Kidney glomerular epithelial cell (primary cell): ENCODE measurements at regions not wholly inside any gene's neighbourhood (a gene's known extent, or its start where the extent isn't known, plus 50 kb on each side); places are given as distances from the start of the nearest gene placed in this dataset.

ENCODE experiments used
- DNase-seq: peaks from one replicate; lab custom pipeline; 2025; lab: John Stamatoyannopoulos, UW

DNA sequence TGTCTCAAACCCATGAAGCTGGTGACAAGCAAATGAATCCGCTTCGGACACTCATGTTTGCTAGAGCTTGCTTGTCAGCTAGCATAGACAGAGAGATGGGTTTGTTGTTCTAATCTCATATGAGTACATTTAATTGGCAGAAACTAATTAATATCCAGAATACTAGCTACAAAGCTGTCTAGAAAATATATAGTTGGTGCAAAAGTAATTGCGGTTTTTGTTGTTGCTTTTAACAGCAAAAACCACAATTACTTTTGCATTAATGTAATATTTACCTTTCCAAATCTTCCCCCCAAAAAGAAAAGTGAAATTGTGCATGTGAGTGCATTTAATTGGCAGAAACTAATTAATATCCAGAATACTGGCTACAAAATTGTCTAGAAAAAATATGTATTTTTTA lies 1115.2 kb downstream of the TDRD15 start:
- DNase-seq, result no peak

DNA sequence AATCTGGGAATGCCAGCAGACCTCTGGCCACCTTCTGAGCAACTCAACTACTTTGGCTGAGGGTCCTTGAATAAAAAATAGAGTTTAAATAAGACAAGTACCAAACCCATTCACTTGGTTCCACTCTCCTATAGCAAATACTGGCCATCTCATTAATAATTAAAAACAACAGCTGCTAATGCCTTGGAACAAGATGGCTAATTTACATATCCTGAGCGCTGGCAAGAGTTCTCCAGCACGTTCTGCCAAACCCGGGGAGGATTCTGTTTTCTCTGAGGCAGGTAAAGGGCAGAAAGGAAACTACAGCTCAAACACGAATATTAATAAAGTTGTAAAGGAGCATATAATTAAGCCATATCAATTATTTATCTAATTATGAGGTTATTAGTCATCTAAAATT lies 1123.7 kb downstream of the TDRD15 start:
- no peak for DNase-seq

DNA sequence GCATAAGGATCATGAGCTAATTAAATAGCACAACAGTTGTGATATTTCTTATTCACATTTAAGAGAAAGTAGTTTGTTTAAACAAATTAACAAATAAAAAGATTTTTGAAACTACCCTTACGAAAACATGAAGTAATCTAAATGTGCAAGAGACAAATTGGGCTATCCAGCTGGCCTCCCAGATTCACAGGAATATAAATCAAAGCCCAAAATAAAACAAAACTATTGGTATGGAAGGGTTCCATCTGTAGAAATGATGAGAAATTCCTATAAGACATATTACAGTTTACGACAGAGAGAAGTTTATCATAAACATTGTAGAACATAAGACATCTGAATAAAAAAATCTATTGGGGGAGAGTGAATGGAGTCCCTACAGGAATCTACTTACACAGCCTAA lies 1125.1 kb downstream of the TDRD15 start:
- no peak for DNase-seq

DNA sequence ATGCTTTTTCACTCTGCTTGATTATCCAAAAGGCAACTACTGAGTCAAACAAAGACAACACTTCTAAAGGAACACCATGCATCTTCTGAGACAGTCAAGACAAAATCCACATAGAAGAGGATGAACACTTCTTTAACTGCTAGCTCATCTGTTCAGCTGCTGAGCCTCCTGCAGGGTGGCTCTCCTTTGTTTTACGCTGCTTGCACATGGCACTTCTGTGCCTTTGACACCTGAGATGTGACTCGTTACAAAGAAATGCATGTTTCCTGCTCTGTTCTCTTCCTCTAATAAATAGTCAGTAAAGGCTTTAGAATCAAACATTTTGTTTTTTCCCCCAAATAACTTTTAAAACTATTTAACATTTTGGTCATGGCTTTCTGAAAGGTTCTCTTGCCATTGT lies 1129.4 kb downstream of the TDRD15 start:
- no peak for DNase-seq

DNA sequence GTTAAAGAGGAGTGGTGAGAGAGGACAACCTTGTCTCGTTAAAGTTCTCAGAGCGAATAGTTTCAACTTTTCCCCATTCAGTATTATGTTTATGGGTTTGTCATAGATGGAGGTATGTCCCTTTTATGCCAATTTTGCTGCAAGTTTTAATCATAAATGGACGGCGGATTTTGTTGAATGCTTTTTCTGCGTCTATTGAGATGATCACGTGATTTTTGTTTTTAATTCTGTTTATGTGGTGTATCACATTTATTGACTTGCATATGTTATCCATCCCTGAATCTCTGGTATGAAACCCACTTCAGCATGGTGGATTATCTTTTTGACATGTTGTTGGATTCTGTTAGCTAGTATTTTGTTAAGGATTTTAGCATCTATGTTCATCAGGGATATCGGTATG lies 1123.8 kb upstream of the KLHL29 start:
- no peak for DNase-seq

DNA sequence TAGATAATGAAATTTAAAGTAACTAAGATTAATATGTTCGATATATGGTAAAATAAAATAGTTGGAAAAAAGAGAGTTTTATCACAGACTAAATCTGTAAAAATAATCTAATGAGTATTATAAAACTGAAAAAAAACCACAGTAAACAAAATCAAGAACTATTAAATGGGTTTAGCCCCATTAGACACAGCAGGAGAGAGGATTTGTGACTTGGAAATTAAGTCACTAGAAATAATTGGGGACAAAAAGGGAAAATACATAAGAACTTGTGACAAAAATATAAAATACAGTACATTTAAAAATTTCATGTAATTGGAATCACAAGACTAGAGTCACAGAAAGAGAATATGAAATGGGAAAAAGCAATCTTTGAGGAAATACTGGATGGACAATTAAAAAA lies 1114.6 kb upstream of the KLHL29 start:
- DNase-seq, result no peak

DNA sequence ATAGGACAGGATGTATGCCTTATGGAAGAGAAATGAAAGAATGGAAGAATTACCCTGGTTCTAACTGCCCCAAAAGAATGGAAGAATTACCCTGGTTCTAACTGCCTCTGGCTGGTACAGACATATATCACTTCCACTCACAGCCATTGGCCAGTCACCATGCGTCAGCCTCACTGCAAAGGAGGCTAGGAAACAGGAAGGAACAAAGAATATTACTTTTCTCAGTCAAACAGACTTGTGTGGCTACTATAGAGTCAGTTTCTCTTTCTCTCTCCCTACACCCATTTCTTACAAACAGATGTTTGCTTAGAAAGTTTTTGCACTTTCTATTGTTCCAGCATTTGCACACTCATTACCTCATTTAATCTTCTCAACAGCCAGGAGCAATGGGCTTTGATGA lies 1111.1 kb upstream of the KLHL29 start:
- no peak for DNase-seq

DNA sequence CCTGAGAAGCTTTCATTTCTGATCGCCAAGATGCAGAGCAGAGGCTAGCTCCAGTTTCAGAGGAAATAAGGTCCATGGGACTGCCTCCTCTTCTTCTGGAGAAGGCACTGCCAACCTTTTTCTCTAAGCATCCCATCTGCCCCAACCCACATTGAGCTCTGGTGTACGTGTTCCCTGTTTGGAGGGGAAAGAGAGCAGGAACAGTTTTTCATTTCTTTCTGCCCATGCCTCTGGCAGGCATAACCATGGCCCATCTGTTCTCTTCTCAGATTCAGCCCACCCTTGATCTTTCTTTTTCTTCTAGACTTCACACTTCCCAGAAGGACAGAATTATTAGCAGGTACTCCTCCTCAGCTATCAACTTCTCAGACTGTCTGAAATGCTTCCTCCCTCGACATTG lies 1110.3 kb upstream of the KLHL29 start:
- DNase-seq, result no peak

DNA sequence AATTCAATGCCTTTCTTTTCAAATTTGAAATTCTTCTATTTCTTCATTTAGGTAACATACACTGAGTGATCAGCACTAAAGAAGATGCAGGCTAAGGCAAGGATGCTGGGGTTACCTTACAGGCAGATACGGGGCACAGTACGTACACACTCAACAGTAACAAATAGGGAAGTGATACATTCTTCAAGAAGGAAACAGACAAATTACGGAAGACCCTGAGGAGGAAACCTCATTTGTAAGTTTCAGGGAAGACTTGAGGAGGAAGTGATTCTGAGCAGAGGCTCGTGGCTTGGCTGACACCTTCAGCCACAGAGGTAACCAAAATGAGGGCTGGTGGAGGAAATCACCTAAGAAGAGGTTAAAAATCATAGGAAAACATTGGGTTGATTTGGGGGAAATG lies 1108.3 kb upstream of the KLHL29 start:
- DNase-seq, result no peak

DNA sequence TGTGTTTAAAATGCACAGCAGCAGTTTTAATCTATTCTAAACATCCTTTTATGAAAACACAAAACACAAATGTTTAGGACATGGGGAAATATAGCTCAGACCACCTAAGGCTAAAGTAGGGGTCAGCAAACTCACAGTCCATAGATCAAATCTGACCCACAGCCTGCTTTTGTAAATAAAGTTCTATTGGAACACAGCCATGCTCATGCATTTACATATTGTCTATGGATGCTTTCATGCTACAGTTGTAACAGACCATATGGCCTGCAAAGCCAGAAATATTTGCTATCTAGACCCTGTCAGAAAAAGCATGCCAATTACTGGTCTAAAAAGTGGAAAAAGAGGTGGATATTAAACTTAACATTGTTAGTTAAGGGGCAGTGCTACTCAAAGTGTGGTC lies 1105.4 kb upstream of the KLHL29 start:
- no peak for DNase-seq

DNA sequence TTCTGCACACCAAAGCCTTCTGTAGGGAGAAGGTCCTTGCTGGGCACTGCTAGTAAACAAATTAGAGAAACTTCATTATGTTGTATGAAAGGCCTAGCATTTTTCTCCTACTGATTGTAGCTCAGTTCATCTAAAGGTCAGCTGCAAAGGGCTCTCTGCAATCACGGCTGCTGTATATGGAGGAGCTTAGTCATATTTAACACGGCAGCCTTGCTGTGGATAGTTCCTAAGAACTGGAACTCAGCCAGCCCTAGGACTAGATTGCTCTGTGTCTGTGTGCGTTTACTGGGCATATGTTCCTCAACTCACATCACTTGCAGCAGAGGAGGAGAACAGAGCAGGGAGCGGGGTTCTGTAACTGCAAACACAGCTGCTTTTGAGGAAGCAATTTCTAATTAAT lies 1103.9 kb upstream of the KLHL29 start:
- no peak for DNase-seq

DNA sequence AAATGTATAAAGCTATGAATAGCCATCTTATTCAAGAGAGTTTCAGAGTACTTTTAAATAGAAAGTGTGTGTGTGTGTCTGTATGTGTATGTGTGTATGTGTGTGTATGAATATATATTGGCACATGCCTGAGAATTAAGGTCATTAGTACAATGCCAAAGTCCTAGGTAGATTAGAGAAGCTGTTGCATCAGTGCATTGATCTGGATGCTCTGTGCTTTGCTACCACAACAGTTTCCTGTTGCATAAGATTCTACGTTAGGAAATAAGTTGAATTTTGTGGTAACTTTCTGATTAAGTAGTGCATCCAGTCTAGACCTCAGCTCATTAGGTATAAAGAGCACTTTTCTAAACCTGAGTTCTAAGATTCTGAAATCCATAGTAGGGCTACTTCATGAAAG lies 1102.8 kb upstream of the KLHL29 start:
- no peak for DNase-seq

DNA sequence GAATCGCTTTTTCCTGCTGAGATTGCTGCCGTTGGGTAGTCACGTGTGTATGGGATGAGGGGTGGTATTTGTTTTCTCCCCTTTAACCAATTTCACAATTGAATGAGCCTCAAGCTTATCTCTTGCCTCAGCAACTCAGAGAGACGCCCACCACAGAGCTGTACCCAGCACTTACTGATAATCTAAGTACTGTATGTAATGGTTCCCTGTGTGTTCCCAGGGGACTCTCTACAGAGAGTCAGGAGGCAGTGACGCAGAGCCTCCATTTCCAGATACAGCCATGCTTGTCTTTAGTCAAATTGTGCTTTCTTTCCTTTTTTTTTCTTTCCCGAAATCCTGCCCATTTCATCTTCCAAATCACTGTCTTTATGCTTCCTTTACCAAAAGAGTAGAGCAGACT lies 1102.1 kb upstream of the KLHL29 start:
- no peak for DNase-seq

DNA sequence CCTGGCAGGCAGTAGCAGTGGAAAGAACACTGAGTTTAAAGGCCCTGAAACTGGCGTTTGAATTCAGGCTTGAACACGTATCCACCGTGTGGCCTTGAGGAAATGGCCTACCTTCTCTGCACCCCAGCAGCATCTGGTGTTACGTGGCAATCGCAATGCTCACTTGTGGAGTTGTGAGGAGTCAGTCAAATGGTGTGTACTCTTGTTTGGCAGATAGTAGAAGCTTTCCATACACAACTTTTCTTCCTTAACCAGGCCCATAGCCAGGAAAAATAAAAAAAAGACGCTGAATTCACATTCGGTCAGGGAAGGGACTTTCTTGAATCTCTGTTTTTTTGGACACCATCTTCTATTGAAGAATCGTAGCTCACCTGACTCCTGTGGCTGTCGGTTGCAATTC lies 1101.5 kb upstream of the KLHL29 start:
- no peak for DNase-seq

DNA sequence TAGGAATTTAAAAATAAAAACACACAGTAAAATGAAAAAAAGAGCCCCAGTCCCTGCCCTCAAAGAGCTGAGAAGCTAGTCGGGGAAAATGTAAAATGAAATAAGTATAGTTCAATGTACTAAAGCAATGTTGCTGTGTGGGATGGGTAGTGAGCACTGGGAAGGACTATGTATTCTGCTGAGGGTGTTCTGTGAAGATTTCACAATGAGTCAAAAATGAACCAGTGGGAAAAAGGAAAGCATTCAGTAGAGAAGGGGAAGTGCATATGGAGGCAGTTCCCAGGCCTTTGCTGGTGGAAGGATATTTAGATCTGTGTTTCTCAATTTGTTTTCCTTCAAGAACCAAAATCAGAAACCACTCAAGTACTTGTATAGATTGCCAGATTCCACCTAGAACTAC lies 1094.7 kb upstream of the KLHL29 start:
- no peak for DNase-seq

DNA sequence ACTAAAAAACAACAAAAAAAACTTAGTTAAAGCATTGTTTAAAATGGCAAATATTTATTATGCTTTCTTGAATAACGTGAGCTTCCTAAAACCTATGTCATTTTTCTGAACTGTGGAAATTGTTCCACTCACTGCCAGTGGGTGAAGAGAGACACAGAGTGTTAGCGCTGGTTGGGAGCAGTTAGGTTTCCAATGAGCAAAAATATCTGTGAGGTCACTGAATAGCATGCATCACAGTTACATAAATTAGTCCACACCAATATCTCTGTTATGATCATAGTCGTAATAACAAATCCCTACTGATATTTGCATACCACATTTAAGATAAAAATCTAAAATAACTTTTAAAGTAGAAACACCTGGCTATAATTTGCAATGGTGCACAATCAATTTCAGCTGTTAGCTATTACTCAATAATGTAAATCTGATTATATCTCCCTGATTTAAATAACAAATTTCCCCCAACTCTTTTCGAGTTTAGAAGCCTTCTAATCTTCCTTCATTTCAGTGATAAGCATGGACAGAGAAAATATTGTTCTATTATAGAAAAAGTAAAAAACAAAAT lies 1094.0 kb upstream of the KLHL29 start:
- DNase-seq, result no peak

DNA sequence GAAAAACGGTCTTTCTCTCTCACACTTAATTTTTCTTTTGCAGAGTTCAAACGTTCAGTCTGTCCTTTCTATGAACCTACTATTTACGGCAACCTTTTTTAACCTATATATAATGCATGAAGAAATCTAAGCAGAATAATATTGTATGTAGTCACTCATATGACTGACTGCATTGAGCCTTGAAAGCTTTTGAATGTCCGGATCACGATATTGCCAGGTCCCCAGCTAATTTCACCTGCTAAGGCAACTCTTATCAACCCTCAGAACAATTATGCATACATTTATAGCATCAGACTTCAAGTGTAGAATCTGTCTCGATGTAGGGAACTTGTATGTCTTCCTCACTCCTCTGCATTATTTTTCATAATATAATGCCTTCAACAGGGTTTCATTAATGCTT lies 1083.8 kb upstream of the KLHL29 start:
- DNase-seq, result no peak

DNA sequence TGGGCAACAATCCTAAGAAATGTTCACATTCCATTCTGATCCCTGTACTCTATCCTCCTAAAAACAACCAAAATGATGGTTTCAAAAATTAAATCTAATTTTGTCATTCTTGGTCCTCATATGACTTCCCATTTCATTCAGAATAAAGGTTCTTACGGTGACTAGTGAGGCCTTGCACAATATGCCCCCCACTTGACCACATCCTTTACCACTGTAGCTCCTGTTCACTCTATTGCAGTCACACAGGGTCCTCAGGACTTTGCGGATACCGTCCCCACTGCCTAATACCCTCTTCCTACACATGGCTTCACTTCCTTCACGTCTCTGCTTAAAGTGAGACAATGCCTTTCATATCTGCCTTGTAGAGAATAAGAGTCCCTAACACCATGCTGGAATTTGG lies 1058.7 kb upstream of the KLHL29 start:
- no peak for DNase-seq

DNA sequence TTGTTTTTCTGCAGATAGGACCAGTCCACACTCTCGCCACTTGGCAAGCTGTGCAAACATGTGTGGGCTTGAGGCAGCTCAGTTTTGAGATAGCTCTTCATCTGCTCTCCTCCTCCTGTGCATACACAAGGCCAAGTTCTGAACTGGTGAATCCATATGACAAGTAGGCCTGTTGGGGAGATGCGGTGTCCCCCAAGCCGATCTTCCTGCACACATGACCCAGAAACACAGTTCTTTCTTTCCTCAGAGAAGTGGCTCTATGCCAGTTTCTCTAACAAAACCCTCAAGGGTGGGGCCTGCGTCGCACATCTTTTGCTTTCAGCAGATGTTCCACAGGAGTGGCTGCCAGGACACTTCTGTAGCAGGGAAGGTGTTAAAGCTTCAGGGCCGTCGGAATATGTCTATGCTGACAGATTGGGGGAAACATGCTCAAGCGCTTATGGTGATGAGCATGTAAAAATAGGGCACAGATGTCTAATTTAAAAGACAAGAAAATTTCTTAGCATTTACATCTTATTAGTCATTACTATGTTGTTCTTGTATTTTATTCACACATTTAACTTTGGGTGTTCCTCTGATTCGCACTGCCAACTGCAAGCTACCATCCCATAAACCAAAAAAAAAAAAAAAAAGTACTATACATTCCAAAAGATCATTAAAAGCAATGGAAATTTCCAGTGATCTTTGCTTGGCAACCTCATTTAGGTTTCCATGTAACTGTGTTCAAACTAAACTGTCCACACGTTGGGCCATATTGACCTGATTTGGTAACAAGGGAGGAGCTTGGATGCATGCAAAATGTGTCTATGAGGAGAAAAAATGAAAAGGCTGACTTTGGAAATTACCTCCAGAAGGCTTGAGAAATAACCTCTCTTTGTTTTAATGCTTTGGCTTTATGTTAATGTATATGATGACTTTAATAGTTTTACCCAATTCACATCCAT lies 1055.5 kb upstream of the KLHL29 start:
- no peak for DNase-seq

DNA sequence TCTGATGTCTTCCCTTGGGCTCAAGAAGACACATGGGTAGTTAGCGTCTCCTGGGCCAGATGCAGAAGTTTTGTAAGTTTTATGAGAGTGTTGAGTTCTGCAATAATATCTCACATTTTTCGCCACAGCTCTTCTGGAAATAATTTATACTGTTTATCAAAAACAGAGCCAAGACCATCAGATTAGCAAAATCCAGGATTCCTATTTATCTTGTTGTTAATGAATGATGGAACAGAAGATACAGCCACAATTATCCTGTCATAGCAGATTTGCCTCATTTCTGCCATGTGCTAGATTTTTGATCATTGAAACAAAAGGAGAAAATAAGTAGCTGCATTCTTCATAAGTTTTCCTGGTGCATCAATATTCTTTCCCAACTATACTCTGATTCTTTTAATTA lies 1048.6 kb upstream of the KLHL29 start:
- DNase-seq, result no peak

DNA sequence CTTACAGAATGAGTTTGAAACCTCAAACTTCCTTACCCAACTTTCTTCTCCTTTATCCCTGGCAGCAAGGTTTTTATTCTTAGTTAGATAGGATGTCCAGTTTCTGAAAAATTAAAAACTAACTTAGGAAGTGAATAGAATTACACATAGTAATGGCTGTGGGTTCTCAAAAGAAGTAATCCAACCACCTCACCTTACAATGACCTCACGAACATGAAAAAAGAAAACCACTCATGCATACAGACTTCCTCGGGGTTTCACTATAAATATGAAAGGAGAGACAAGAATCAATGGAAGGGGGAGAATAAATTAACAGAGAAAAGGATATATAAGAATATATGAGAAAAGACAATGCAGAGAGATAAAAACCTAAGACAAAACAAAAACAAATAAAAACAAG lies 1044.3 kb upstream of the KLHL29 start:
- no peak for DNase-seq

DNA sequence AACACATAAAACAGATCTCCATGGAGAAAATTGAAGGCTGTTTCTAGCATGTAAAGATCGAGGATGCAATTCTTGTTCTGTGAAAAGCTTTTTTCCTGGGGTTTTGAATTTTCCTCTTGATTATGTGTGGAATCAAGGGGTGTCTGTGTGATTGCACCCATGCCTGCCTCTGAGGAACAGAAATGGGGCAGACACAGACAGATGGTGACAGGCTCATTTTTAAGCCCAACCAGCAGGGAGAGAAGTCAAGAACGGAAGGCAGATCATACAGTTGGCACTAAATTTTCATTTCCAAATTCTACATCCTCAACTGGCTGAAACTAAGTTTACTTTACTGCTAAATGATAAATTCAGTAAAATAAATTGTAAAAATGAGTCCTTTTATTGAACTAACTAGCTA lies 1037.7 kb upstream of the KLHL29 start:
- no peak for DNase-seq

DNA sequence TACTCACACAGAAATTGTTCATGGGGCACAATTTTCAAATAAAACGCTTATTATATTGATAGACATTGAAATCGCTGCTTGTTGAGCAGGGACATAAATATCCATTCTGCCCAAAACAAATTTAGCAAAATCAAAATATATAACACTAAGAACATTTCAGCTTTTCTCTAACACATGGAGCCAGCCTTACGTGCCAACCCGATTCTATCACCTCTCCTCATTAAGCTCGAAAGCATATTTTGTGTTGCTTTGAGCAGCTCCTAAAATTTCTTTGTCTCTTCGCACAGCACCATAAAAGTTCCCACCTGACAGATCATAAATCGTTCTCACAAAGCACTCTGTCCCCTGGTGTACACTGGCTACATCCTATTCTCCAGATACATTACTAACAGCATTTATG lies 1034.4 kb upstream of the KLHL29 start:
- DNase-seq, result no peak
